CD14-positive monocyte (primary cell): ENCODE measurements at regions not wholly inside any gene's neighbourhood (a gene's known extent, or its start where the extent isn't known, plus 50 kb on each side); places are given as distances from the start of the nearest gene placed in this dataset.

Experiments used
- DNase-seq, 3 donors: peaks; one replicate each; pipeline ENCODE4 v3.0.0-alpha.2; 2011 to 2022
- H2AFZ ChIP-seq: 2 replicates; pipeline ENCODE4 v1.6.0; 2012; ENCODE audit warnings: mild to moderate bottlenecking, low read depth, low read length, inconsistent platforms; ENCODE audit not compliant: insufficient read depth, poor library complexity, severe bottlenecking
- H3K27ac ChIP-seq, 2 donors: 1 replicate in 1 of 2; 2 replicates in 1 of 2; pipeline ENCODE4 v1.5.1; 2012 to 2013; ENCODE audit warnings: low read length in 2 of 2, control low read depth in 1 of 2, inconsistent platforms in 1 of 2, low read depth in 1 of 2, mild to moderate bottlenecking in 1 of 2
- H3K27me3 ChIP-seq, 2 donors: one replicate each; pipeline versions ENCODE4 v1.6.0 to v1.6.1; 2011 to 2013; ENCODE audit warnings: low read length in 2 of 2; ENCODE audit not compliant: control insufficient read depth in 2 of 2, insufficient read depth in 2 of 2
- H3K36me3 ChIP-seq, 2 donors: replicated peaks in 1 of 2; 1 replicate in 1 of 2; 2 replicates in 1 of 2; pipeline versions ENCODE4 v1.5.1 to v1.6.1; 2012 to 2013; ENCODE audit warnings: low read length in 2 of 2, control low read depth in 1 of 2, inconsistent platforms in 1 of 2, mild to moderate bottlenecking in 1 of 2; ENCODE audit not compliant: insufficient read depth in 2 of 2, control insufficient read depth in 1 of 2
- H3K4me1 ChIP-seq, 2 donors: 1 replicate in 1 of 2; 2 replicates in 1 of 2; pipeline versions ENCODE4 v1.5.1 to v1.6.1; 2012 to 2013; ENCODE audit warnings: low read length in 2 of 2, control low read depth in 1 of 2, inconsistent platforms in 1 of 2, mild to moderate bottlenecking in 1 of 2, moderate library complexity in 1 of 2; ENCODE audit not compliant: insufficient read depth in 2 of 2, control insufficient read depth in 1 of 2
- H3K4me2 ChIP-seq: replicated peaks from 2 replicates; pipeline ENCODE3; 2012; ENCODE audit warnings: low read length, moderate library complexity, mild to moderate bottlenecking; ENCODE audit not compliant: poor library complexity, severe bottlenecking; ENCODE audit errors: extremely low read depth
- H3K4me3 ChIP-seq, 3 experiments: fragments of 200-600 bp in 1 of 3; sonication (generic) in 1 of 3; replicated peaks in 1 of 3; 1 replicate in 2 of 3; 2 replicates in 1 of 3; pipeline ENCODE4 v1.5.1; 2011 to 2013; ENCODE audit warnings: low read length in 3 of 3, mild to moderate bottlenecking in 3 of 3, control low read depth in 2 of 3, low read depth in 2 of 3, inconsistent platforms in 1 of 3, moderate library complexity in 1 of 3
- H3K79me2 ChIP-seq: 2 replicates; pipeline ENCODE4 v1.6.0; 2012; ENCODE audit warnings: mild to moderate bottlenecking, control low read depth, inconsistent platforms, low read length, moderate library complexity; ENCODE audit not compliant: insufficient read depth
- H3K9ac ChIP-seq: 2 replicates; pipeline ENCODE4 v1.6.0; 2017; ENCODE audit warnings: low read length, mild to moderate bottlenecking; ENCODE audit not compliant: insufficient read depth, poor library complexity, severe bottlenecking
- H3K9me3 ChIP-seq, 2 donors: replicated peaks in 1 of 2; 1 replicate in 1 of 2; 2 replicates in 1 of 2; pipeline versions ENCODE4 v1.5.1 to v1.6.1; 2012 to 2013; ENCODE audit warnings: low read length in 2 of 2, control low read depth in 1 of 2; ENCODE audit not compliant: control insufficient read depth in 1 of 2, insufficient read depth in 1 of 2
- H4K20me1 ChIP-seq: 2 replicates; pipeline ENCODE4 v1.6.0; 2012; ENCODE audit warnings: mild to moderate bottlenecking, low read length, control low read depth, moderate library complexity; ENCODE audit not compliant: insufficient read depth
- H3K27ac Mint-ChIP-seq, 7 donors: one replicate each; pipeline ENCODE4 v1.8.0; 2020; ENCODE audit warnings: mild to moderate bottlenecking in 7 of 7, mixed read lengths in 7 of 7, moderate library complexity in 6 of 7, inconsistent platforms in 2 of 7
- H3K27me3 Mint-ChIP-seq, 3 donors: one replicate each; pipeline ENCODE4 v1.8.0; 2021 to 2022; ENCODE audit warnings: low read depth in 3 of 3, mild to moderate bottlenecking in 3 of 3, mixed read lengths in 3 of 3, moderate library complexity in 3 of 3, inconsistent platforms in 1 of 3
- H3K36me3 Mint-ChIP-seq, 2 donors: one replicate each; pipeline ENCODE4 v1.8.0; 2020; ENCODE audit warnings: mixed read lengths in 2 of 2, inconsistent platforms in 1 of 2, mild to moderate bottlenecking in 1 of 2
- H3K4me1 Mint-ChIP-seq: one replicate; pipeline ENCODE4 v1.8.0; 2020; ENCODE audit warnings: mild to moderate bottlenecking, mixed read lengths
- H3K4me3 Mint-ChIP-seq, 2 donors: one replicate each; pipeline ENCODE4 v1.8.0; 2020; ENCODE audit warnings: mild to moderate bottlenecking in 2 of 2, mixed read lengths in 2 of 2, moderate library complexity in 1 of 2
- H3K9me3 Mint-ChIP-seq, 7 donors: one replicate each; pipeline ENCODE4 v1.8.0; 2020 to 2022; ENCODE audit warnings: mixed read lengths in 7 of 7, mild to moderate bottlenecking in 6 of 7, moderate library complexity in 6 of 7, inconsistent platforms in 2 of 7
- CTCF ChIP-seq: fragments of 200-600 bp; IDR thresholded peaks from one replicate; pipeline ENCODE4 v1.8.0; 2022; ENCODE audit warnings: antibody characterized with exemption, mild to moderate bottlenecking
- WGBS: methylation state at CpG from one replicate; pipeline ENCODE4 v1.1.5; 2013; ENCODE audit warnings: missing lambda C conversion rate; ENCODE audit not compliant: insufficient coverage; 5-methylcytosine and 5-hydroxymethylcytosine counted together
- intact Hi-C, 2 donors: fragments of 100-400 bp; cut with micrococcal nuclease; formaldehyde crosslinking; loops; one replicate each; pipeline versions ENCODE4 v1.15.0 to v1.15.1; 2023

GRCh38 chr6:106748547-106749207 is 119.3 kb downstream of the QRSL1 start:
- Histone ChIP-seq H3K9ac (no peak overlapping the region), H2AFZ (no peak overlapping the region)

GRCh38 chr6:106747139-106747538 is 117.8 kb downstream of the QRSL1 start:
- Histone ChIP-seq H3K4me2 (no peak overlapping the region), H3K27me3 (no peaks in the 10 kb centered on the region), H3K9me3 (no peaks in the 10 kb centered on the region), H3K4me3 (no peak overlapping the region), H3K36me3 (no peaks in the 10 kb centered on the region), H4K20me1 (no peaks in the 10 kb centered on the region), H3K4me1 (no peaks in the 10 kb centered on the region), H3K9ac (no peak overlapping the region), H3K27ac (no peak overlapping the region), H3K79me2 (no peaks in the 10 kb centered on the region), H2AFZ (no peak overlapping the region)
- no peak for TF ChIP-seq CTCF
- peaks cover 0 to 4% (median 2%) of the 10 kb centered on the region in 3 donors for H3K27me3 Mint-ChIP-seq
- no peak for DNase-seq
- peak overlapping the region in 1 of 2 donors; percentile 22 for H3K4me3 Mint-ChIP-seq
- H3K27ac Mint-ChIP-seq = no peak overlapping the region
- H3K4me1 Mint-ChIP-seq = no peaks in the 10 kb centered on the region
- peaks cover 0 to 7% (median under 1%) of the 10 kb centered on the region in 7 donors for H3K9me3 Mint-ChIP-seq
- no CpG with 5 or more reads among the region's 1 CpG for WGBS
- no peaks in the 10 kb centered on the region for H3K36me3 Mint-ChIP-seq
- intact Hi-C loops = no loop called here

More at GRCh38 chr6:106748547-106749207, 119.3 kb downstream of the QRSL1 start:
- Mint-ChIP-seq H3K4me3 (no peak overlapping the region), H3K36me3 (no peaks in the 10 kb centered on the region), H3K4me1 (no peaks in the 10 kb centered on the region), H3K27me3 (peaks cover 0 to 4% (median 2%) of the 10 kb centered on the region in 3 donors), H3K9me3 (peaks cover 0 to 2% (median 0%) of the 10 kb centered on the region in 7 donors), H3K27ac (no peak overlapping the region)
- 89% methylated on average over 3 of the region's 3 CpGs for WGBS
- no peak overlapping the region for H3K27ac ChIP-seq
- DNase-seq = no peak
- no peaks in the 10 kb centered on the region for H3K27me3 ChIP-seq
- no peaks in the 10 kb centered on the region for H3K9me3 ChIP-seq
- no peak overlapping the region for H3K4me2 ChIP-seq
- no peak for TF ChIP-seq CTCF
- H3K36me3 ChIP-seq = no peaks in the 10 kb centered on the region
- H4K20me1 ChIP-seq = no peaks in the 10 kb centered on the region
- H3K4me3 ChIP-seq = no peak overlapping the region
- H3K79me2 ChIP-seq = no peaks in the 10 kb centered on the region
- no peaks in the 10 kb centered on the region for H3K4me1 ChIP-seq
- intact Hi-C loops = no loop called here
